MM.1S (cell line): ENCODE measurements at regions not wholly inside any gene's neighbourhood (a gene's known extent, or its start where the extent isn't known, plus 50 kb on each side); places are given as distances from the start of the nearest gene placed in this dataset.

Experiments
- DNase-seq: peaks from one replicate; pipeline ENCODE4 v3.0.0-alpha.2; 2015
- H2AFZ ChIP-seq: fragments of 300-600 bp; sonication (generic); 2 replicates; pipeline ENCODE4 v1.6.0; 2016; ENCODE audit warnings: antibody characterized with exemption, low read length
- H3F3A ChIP-seq: fragments of 300-600 bp; sonication (generic); 2 replicates; pipeline ENCODE4 v1.6.1; 2016; ENCODE audit warnings: mild to moderate bottlenecking, antibody characterized with exemption, low read length, moderate library complexity, mixed read lengths; ENCODE audit not compliant: insufficient read depth
- H3K27ac ChIP-seq: fragments of 300-600 bp; sonication (generic); 2 replicates; pipeline ENCODE4 v1.5.1; 2016; ENCODE audit warnings: mild to moderate bottlenecking, low read length
- H3K27me3 ChIP-seq: fragments of 300-600 bp; sonication (generic); replicated peaks from 2 replicates; pipeline ENCODE4 v1.6.0; 2016; ENCODE audit warnings: low read length; ENCODE audit not compliant: insufficient read depth
- H3K36me3 ChIP-seq: fragments of 300-600 bp; sonication (generic); replicated peaks from 2 replicates; pipeline ENCODE4 v1.6.1; 2016; ENCODE audit warnings: mild to moderate bottlenecking, low read length, mixed read lengths; ENCODE audit not compliant: insufficient read depth
- H3K4me1 ChIP-seq: fragments of 300-600 bp; sonication (generic); 2 replicates; pipeline ENCODE4 v1.6.1; 2016; ENCODE audit warnings: low read length, mixed read lengths
- H3K4me2 ChIP-seq: fragments of 300-600 bp; sonication (generic); 2 replicates; pipeline ENCODE4 v1.6.0; 2016; ENCODE audit warnings: low read depth, low read length
- H3K4me3 ChIP-seq: fragments of 300-600 bp; sonication (generic); 2 replicates; pipeline ENCODE4 v1.5.1; 2016; ENCODE audit warnings: low read length, mixed read lengths
- H3K79me2 ChIP-seq: fragments of 300-600 bp; sonication (generic); 2 replicates; pipeline ENCODE4 v1.6.1; 2016; ENCODE audit warnings: mixed run types, low read length, mixed read lengths
- H3K9ac ChIP-seq: fragments of 300-600 bp; sonication (generic); 2 replicates; pipeline ENCODE4 v1.6.1; 2016; ENCODE audit warnings: low read length, mixed read lengths
- H3K9me2 ChIP-seq: fragments of 300-600 bp; sonication (generic); replicated peaks from 2 replicates; pipeline ENCODE4 v1.6.1; 2016; ENCODE audit warnings: mild to moderate bottlenecking, low read length, mixed read lengths; ENCODE audit not compliant: insufficient read depth
- H3K9me3 ChIP-seq: fragments of 300-600 bp; sonication (generic); replicated peaks from 2 replicates; pipeline ENCODE4 v1.6.1; 2016; ENCODE audit warnings: mild to moderate bottlenecking, low read length, mixed read lengths; ENCODE audit not compliant: insufficient read depth
- H4K20me1 ChIP-seq: fragments of 300-600 bp; sonication (generic); 2 replicates; pipeline ENCODE4 v1.6.1; 2016; ENCODE audit warnings: mild to moderate bottlenecking, low read length, moderate library complexity, mixed read lengths; ENCODE audit not compliant: insufficient read depth
- EZH2 ChIP-seq: fragments of 300-600 bp; sonication (generic); optimal IDR thresholded peaks from 2 replicates; pipeline ENCODE3; 2017; ENCODE audit warnings: low read depth, mild to moderate bottlenecking, antibody characterized with exemption, low read length, mixed read lengths
- EZH2phosphoT487 ChIP-seq: fragments of 300-600 bp; sonication (generic); IDR thresholded peaks from 2 replicates; pipeline ENCODE4 v1.6.1; 2018; ENCODE audit warnings: antibody characterized with exemption, low read length
- TF ChIP-seq, protein P1 (sequence below): fragments of 300-600 bp; sonication (generic); IDR thresholded peaks from 2 replicates; pipeline ENCODE4 v1.5.1; 2016; ENCODE audit warnings: antibody characterized with exemption, low read length, mixed read lengths

DNA sequence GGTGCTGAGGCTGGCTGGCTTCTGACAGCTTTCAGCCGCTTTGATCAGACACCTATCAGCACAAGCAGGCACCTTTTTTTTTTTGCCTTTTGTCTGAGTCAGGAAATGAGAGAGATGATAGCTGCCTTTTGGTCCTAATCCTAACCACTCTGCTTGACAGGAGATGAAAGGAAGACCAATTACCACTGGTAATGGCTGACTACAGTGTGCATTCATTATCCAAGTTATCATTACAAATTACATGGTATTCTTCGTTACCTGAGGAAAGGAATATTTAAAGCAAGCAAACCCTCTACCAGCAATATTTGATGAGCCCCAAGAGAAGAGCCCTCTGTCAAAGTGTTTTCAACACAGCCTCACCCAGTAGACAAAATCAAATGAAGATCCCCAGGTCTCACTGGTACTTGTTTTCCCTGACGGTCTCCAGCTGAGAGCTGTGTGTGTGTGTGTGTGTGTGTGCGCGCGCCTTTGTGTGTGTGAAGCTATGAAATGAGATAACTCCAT lies 925.7 kb downstream of the DCDC2C start:
- no peak overlapping the region for H3K9ac ChIP-seq
- no peaks in the 10 kb centered on the region for H3K79me2 ChIP-seq

DNA sequence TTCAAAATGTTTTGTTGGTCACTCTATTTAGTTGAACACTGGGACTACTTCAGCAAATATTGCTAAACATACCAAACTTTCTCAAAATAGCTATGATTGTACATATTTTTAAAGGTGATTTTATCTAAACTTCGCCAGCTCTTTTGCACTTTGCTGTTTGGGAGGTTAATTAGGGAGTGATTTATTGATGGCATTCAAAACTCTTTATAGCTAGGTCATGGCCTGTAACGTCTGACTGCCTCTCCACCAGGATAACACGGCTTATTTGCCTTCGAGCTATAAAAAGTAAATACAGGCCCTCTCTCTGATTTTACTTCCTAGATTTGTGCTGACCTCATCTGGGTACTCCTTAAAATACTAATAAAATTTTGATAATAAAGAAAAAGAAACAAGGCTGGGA lies 931.9 kb downstream of the DCDC2C start:
- H3K4me1 ChIP-seq, result no peaks in the 10 kb centered on the region
- H4K20me1 ChIP-seq, result no peaks in the 10 kb centered on the region
- no peaks in the 10 kb centered on the region for H3K27me3 ChIP-seq
- no peaks in the 10 kb centered on the region for H3K36me3 ChIP-seq
- H3K9me3 ChIP-seq, result no peaks in the 10 kb centered on the region
- no peak overlapping the region for H3K9ac ChIP-seq
- H3K9me2 ChIP-seq, result no peaks in the 10 kb centered on the region
- no peak for DNase-seq
- no peak overlapping the region for H3K4me3 ChIP-seq
- H3K79me2 ChIP-seq, result no peaks in the 10 kb centered on the region
- TF ChIP-seq, protein P1, sequence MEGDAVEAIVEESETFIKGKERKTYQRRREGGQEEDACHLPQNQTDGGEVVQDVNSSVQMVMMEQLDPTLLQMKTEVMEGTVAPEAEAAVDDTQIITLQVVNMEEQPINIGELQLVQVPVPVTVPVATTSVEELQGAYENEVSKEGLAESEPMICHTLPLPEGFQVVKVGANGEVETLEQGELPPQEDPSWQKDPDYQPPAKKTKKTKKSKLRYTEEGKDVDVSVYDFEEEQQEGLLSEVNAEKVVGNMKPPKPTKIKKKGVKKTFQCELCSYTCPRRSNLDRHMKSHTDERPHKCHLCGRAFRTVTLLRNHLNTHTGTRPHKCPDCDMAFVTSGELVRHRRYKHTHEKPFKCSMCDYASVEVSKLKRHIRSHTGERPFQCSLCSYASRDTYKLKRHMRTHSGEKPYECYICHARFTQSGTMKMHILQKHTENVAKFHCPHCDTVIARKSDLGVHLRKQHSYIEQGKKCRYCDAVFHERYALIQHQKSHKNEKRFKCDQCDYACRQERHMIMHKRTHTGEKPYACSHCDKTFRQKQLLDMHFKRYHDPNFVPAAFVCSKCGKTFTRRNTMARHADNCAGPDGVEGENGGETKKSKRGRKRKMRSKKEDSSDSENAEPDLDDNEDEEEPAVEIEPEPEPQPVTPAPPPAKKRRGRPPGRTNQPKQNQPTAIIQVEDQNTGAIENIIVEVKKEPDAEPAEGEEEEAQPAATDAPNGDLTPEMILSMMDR, result no peak
- TF ChIP-seq EZH2phosphoT487 (no peak), EZH2 (no peak)
- no peak overlapping the region for H2AFZ ChIP-seq
- H3K27ac ChIP-seq, result no peak overlapping the region
- no peaks in the 10 kb centered on the region for H3F3A ChIP-seq
- H3K4me2 ChIP-seq, result no peak overlapping the region

More for the DNA sequence above, 925.7 kb downstream of the DCDC2C start:
- peak; percentile 34 for DNase-seq
- no peaks in the 10 kb centered on the region for H3K36me3 ChIP-seq
- H3F3A ChIP-seq, result no peaks in the 10 kb centered on the region
- no peaks in the 10 kb centered on the region for H3K4me1 ChIP-seq
- H3K27me3 ChIP-seq, result no peaks in the 10 kb centered on the region
- no peak for TF ChIP-seq EZH2phosphoT487
- TF ChIP-seq EZH2, result no peak
- TF ChIP-seq, protein P1, result no peak
- H3K27ac ChIP-seq, result no peak overlapping the region
- no peak overlapping the region for H3K4me3 ChIP-seq
- H3K9me2 ChIP-seq, result no peaks in the 10 kb centered on the region
- no peaks in the 10 kb centered on the region for H3K9me3 ChIP-seq
- H3K4me2 ChIP-seq, result no peak overlapping the region
- H2AFZ ChIP-seq, result no peak overlapping the region
- no peaks in the 10 kb centered on the region for H4K20me1 ChIP-seq

DNA sequence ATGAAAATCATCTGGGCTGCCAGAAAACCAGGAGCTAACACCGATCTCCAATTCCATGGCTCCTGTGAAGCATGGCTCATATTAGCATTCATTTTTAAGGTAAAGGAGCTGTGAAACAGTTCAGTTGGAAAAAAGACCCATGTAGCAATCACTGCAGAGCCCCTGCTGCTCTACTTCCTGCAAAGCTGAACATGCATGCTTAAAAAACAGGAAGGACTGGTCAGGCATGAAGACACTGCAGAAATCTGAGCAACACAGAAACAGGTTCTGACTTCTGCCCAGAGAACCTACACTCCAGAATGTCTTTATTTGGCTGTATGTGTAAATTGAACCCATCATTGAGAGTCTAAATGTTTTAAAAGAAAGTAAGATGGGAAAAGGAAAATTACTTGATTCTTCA lies 950.6 kb downstream of the DCDC2C start:
- Histone ChIP-seq H3K79me2 (no peaks in the 10 kb centered on the region), H3K27ac (no peak overlapping the region), H3K9me2 (no peaks in the 10 kb centered on the region), H3F3A (no peaks in the 10 kb centered on the region), H4K20me1 (no peaks in the 10 kb centered on the region), H2AFZ (no peak overlapping the region), H3K27me3 (no peaks in the 10 kb centered on the region), H3K4me1 (no peaks in the 10 kb centered on the region), H3K4me2 (no peak overlapping the region), H3K9me3 (no peaks in the 10 kb centered on the region), H3K4me3 (no peak overlapping the region), H3K9ac (no peak overlapping the region), H3K36me3 (no peaks in the 10 kb centered on the region)
- TF ChIP-seq, protein P1, result no peak
- no peak for DNase-seq
